ENCODE measurements at regions not wholly inside any gene's neighbourhood (a gene's known extent, or its start where the extent isn't known, plus 50 kb on each side); places are given as distances from the start of the nearest gene placed in this dataset.

- TF ChIP-seq CTCF (IDR thresholded peaks at IDR 0.05; ENCODE audit: low read depth, low read length, missing control alignments), result no peak
- DNase-seq (ENCODE audit: extremely low read depth, low read depth), result no peak
- no peak overlapping the region for H3K4me3 ChIP-seq (replicated peaks; ENCODE audit: low read depth, low read length)
These were observed 639.0 kb upstream of the SORCS1 start for GRCh38 chr10:107803546-107803945.

DNA sequence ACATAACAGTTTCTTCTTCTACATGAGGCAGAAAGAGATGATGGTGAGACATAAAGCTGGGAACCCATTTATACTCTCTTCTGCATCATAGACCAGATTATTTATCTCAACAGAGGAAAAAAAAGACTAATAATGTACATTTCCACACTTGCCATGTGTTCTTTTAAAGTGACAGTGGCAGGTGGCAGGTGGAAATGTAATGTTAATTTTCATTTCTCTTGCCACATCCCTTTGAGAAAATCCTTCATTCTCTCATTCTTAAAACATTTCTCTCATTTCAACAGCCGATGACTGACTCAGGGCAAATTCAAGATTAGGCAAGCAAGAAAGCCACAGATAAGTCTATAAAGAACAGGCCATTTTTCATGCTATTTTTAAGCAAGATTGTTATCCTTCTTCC, 635.6 kb upstream of the SORCS1 start:
- TF ChIP-seq CTCF (IDR thresholded peaks at IDR 0.05; ENCODE audit: low read depth, low read length, missing control alignments), result no peak
- H3K4me3 ChIP-seq (replicated peaks; ENCODE audit: low read depth, low read length), result no peak overlapping the region
- no peak for DNase-seq (ENCODE audit: extremely low read depth, low read depth)

GRCh38 chr10:107790271-107790670, 625.8 kb upstream of the SORCS1 start:
- no peak for DNase-seq (ENCODE audit: extremely low read depth, low read depth)
- H3K4me3 ChIP-seq (replicated peaks; ENCODE audit: low read depth, low read length), result no peak overlapping the region
- no peak for TF ChIP-seq CTCF (IDR thresholded peaks at IDR 0.05; ENCODE audit: low read depth, low read length, missing control alignments)

GRCh38 chr10:107771066-107771465, 606.6 kb upstream of the SORCS1 start:
- no peak overlapping the region for H3K4me3 ChIP-seq (replicated peaks; ENCODE audit: low read depth, low read length)
- TF ChIP-seq CTCF (IDR thresholded peaks at IDR 0.05; ENCODE audit: low read depth, low read length, missing control alignments), result no peak
- DNase-seq (ENCODE audit: extremely low read depth, low read depth), result no peak

GRCh38 chr10:107767185-107767584, 602.7 kb upstream of the SORCS1 start:
- no peak for TF ChIP-seq CTCF (IDR thresholded peaks at IDR 0.05; ENCODE audit: low read depth, low read length, missing control alignments)
- DNase-seq (ENCODE audit: extremely low read depth, low read depth), result no peak
- no peak overlapping the region for H3K4me3 ChIP-seq (replicated peaks; ENCODE audit: low read depth, low read length)

DNA sequence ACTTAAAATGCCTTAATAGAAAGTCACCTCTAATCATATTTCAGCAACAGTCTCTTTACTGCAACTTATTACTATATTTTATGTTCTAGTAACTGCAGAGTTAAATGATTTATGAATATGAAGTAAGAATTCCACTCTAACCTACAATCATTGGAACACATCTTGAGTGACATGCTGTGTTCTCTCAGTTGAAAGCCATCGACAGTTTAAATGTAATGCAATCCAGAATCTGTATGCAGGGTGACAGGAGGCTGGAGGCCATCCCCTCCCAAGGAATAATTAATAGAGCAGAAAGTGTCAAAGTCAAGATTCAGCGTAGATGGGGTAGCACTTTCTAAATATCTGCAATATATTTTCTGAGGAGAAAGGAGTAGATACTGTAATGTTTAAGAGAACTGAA, 590.3 kb upstream of the SORCS1 start:
- no peak overlapping the region for H3K4me3 ChIP-seq (replicated peaks; ENCODE audit: low read depth, low read length)
- TF ChIP-seq CTCF (IDR thresholded peaks at IDR 0.05; ENCODE audit: low read depth, low read length, missing control alignments), result no peak
- DNase-seq (ENCODE audit: extremely low read depth, low read depth), result no peak

DNA sequence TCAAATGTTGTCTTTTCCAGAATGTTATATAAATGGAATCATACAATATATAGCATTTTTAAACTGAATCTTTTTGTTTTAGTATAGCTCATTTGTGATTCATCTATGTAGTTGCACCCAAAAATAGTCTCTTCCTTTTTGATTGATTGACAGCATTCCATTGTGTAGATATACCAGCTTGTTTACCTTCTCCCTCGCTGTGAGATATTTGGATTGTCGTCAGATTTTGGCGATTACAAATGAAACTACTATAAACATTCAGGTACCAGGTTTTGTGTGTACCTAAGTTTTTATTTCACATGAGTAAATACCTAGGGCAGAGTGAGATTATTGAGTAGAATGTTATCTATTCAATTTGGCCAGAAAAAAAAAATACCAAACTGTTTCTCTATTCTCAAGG, 584.7 kb upstream of the SORCS1 start:
- H3K4me3 ChIP-seq (replicated peaks; ENCODE audit: low read depth, low read length), result no peak overlapping the region
- no peak for DNase-seq (ENCODE audit: extremely low read depth, low read depth)
- no peak for TF ChIP-seq CTCF (IDR thresholded peaks at IDR 0.05; ENCODE audit: low read depth, low read length, missing control alignments)
